Thyroid gland (tissue), 4 donors: ENCODE measurements at regions not wholly inside any gene's neighbourhood (a gene's known extent, or its start where the extent isn't known, plus 50 kb on each side); places are given as distances from the start of the nearest gene placed in this dataset.

Experiments
- CTCF ChIP-seq, 6 experiments: fragments of 200-600 bp in 3 of 6; fragments of 450-650 bp in 3 of 6; sonication (generic) in 3 of 6; IDR thresholded peaks; one replicate each; pipeline ENCODE4 v1.5.1; 2016 to 2019; ENCODE audit warnings: antibody characterized with exemption in 6 of 6, mild to moderate bottlenecking in 2 of 6, inconsistent platforms in 1 of 6, moderate library complexity in 1 of 6
- POLR2A ChIP-seq, 2 donors: fragments of 450-650 bp; IDR thresholded peaks; one replicate each; pipeline ENCODE4 v1.6.1; 2017; ENCODE audit warnings: antibody characterized with exemption in 2 of 2, mild to moderate bottlenecking in 2 of 2, moderate library complexity in 1 of 2

GRCh38 chr1:57503337-57503736 lies 79.5 kb upstream of the DAB1 start:
- TF ChIP-seq POLR2A (IDR thresholded peaks at IDR 0.05) (no peak), CTCF (IDR thresholded peaks at IDR 0.05) (no peak)
